A549 (cell line): ENCODE measurements at regions not wholly inside any gene's neighbourhood (a gene's known extent, or its start where the extent isn't known, plus 50 kb on each side); places are given as distances from the start of the nearest gene placed in this dataset.

Experiments
- ATAC-seq, 2 experiments: fragments of 200-7000 bp in 1 of 2; fragments of >200 bp in 1 of 2; cut with Nextera tagmentation in 1 of 2; cut with Tn5 transposase in 1 of 2; 3 replicates each; pipeline versions ENCODE4 v1.8.0 to v1.9.1; 2018 to 2020; ENCODE audit warnings: mild to moderate bottlenecking in 1 of 2, moderate library complexity in 1 of 2
- CTCF ChIA-PET: fragments of 300-600 bp; sonication (Branson Sonifier 250); formaldehyde crosslinking; extraction: SDS; loops from one replicate; lab custom pipeline; 2021; ENCODE audit warnings: antibody characterized with exemption, inconsistent platforms; lab: Yijun Ruan, JAX
- POLR2A ChIA-PET: fragments of 350-600 bp; formaldehyde crosslinking; extraction: SDS; loops from one replicate; lab custom pipeline; 2021; ENCODE audit warnings: antibody characterized with exemption, inconsistent platforms; lab: Yijun Ruan, JAX
- DNase-seq, 2 experiments: peaks; one replicate each; pipeline versions ENCODE4 v3.0.0 to v3.0.0-alpha.2; 2011 to 2016; ENCODE audit warnings: low read depth in 1 of 2, low spot score in 1 of 2
- FAIRE-seq: peaks from 2 replicates; lab custom pipeline; 2011; peaks lifted over from hg19 to GRCh38; lab: Jason Lieb, UNC
- H3K27ac ChIP-seq, 2 experiments: fragments of >200 bp; sonication (Bioruptor Twin); formaldehyde crosslinking; 3 replicates each; pipeline ENCODE4 v1.5.1; 2016 to 2017
- H3K4me1 ChIP-seq: fragments of >200 bp; sonication (Bioruptor Twin); formaldehyde crosslinking; 3 replicates; pipeline ENCODE4 v1.6.1; 2016
- H3K4me2 ChIP-seq: fragments of >200 bp; sonication (Bioruptor Twin); formaldehyde crosslinking; 3 replicates; pipeline ENCODE4 v1.6.1; 2016
- H3K4me3 ChIP-seq: fragments of >200 bp; sonication (Bioruptor Twin); formaldehyde crosslinking; 3 replicates; pipeline ENCODE4 v1.5.1; 2016
- H3K9me3 ChIP-seq: fragments of >200 bp; sonication (Bioruptor Twin); formaldehyde crosslinking; 3 replicates; pipeline ENCODE4 v1.6.1; 2016
- ATOH8 ChIP-seq: fragments of 250-450 bp; sonication (Bioruptor Pico); IDR thresholded peaks from 2 replicates; pipeline ENCODE4 v1.5.0; 2020; ENCODE audit warnings: low read depth, mild to moderate bottlenecking, moderate library complexity
- BCL3 ChIP-seq: fragments of >200 bp; sonication (Bioruptor Twin); formaldehyde crosslinking; IDR thresholded peaks from 3 replicates; pipeline ENCODE4 v1.6.1; 2016
- CBX2 ChIP-seq: fragments of 200-600 bp; sonication (generic); IDR thresholded peaks from 2 replicates; pipeline ENCODE4 v1.6.1; 2016; ENCODE audit warnings: low read depth, mild to moderate bottlenecking, borderline replicate concordance
- CEBPB ChIP-seq, 2 experiments: fragments of >200 bp in 1 of 2; sonication (Bioruptor Twin) in 1 of 2; formaldehyde crosslinking in 1 of 2; IDR thresholded peaks; 2 replicates each; pipeline ENCODE4 v1.6.1; 2012 to 2016
- CHD4 ChIP-seq: fragments of 200-600 bp; sonication (generic); IDR thresholded peaks from 2 replicates; pipeline ENCODE4 v1.6.1; 2016; ENCODE audit warnings: antibody characterized with exemption, mild to moderate bottlenecking, borderline replicate concordance
- CTCF ChIP-seq: fragments of >200 bp; sonication (Bioruptor Twin); formaldehyde crosslinking; IDR thresholded peaks from 3 replicates; pipeline ENCODE4 v1.5.1; 2016
- EHF ChIP-seq: fragments of 250-450 bp; sonication (Bioruptor Pico); IDR thresholded peaks from 2 replicates; pipeline ENCODE4 v1.5.0; 2020; ENCODE audit warnings: mild to moderate bottlenecking
- EHMT2 ChIP-seq: fragments of 200-600 bp; sonication (generic); IDR thresholded peaks from 2 replicates; pipeline ENCODE4 v1.6.1; 2016; ENCODE audit warnings: antibody characterized with exemption, low read depth, mild to moderate bottlenecking, moderate library complexity
- FOSL2 ChIP-seq, 2 experiments: fragments of 450-650 bp in 1 of 2; fragments of >200 bp in 1 of 2; sonication (Bioruptor Twin) in 1 of 2; formaldehyde crosslinking; IDR thresholded peaks; 2 replicates each; pipeline versions ENCODE4 v1.5.0 to v1.6.1; 2016 to 2020; ENCODE audit warnings: mild to moderate bottlenecking in 1 of 2, moderate library complexity in 1 of 2
- FOXS1 ChIP-seq: fragments of 250-450 bp; sonication (Bioruptor Pico); IDR thresholded peaks from 2 replicates; pipeline ENCODE4 v1.5.0; 2020; ENCODE audit warnings: mild to moderate bottlenecking, moderate library complexity
- GATA3 ChIP-seq: IDR thresholded peaks from 2 replicates; pipeline ENCODE4 v1.6.1; 2012; ENCODE audit warnings: borderline replicate concordance
- HES2 ChIP-seq: fragments of >200 bp; sonication (Bioruptor Twin); formaldehyde crosslinking; IDR thresholded peaks from 2 replicates; pipeline ENCODE4 v1.6.1; 2016
- HOXB13 ChIP-seq: fragments of 250-450 bp; sonication (Bioruptor Pico); IDR thresholded peaks from 2 replicates; pipeline ENCODE4 v1.5.0; 2020; ENCODE audit warnings: low read depth, mild to moderate bottlenecking, moderate library complexity
- HOXB5 ChIP-seq: fragments of 250-450 bp; sonication (Bioruptor Pico); IDR thresholded peaks from 2 replicates; pipeline ENCODE4 v1.5.0; 2020; ENCODE audit warnings: mild to moderate bottlenecking, moderate library complexity
- KDM1A ChIP-seq: fragments of 200-600 bp; sonication (generic); IDR thresholded peaks from 2 replicates; pipeline ENCODE4 v1.6.1; 2016; ENCODE audit warnings: low read depth, mild to moderate bottlenecking
- NPAS2 ChIP-seq: fragments of 250-450 bp; sonication (Bioruptor Pico); IDR thresholded peaks from 2 replicates; pipeline ENCODE4 v1.8.0; 2022; ENCODE audit warnings: mild to moderate bottlenecking, moderate library complexity, borderline replicate concordance
- NR3C1 ChIP-seq: fragments of >200 bp; sonication (Bioruptor Twin); formaldehyde crosslinking; IDR thresholded peaks from 3 replicates; pipeline ENCODE4 v1.6.1; 2017
- PHF8 ChIP-seq: fragments of 200-600 bp; sonication (generic); IDR thresholded peaks from 2 replicates; pipeline ENCODE4 v1.6.1; 2016; ENCODE audit warnings: low read depth, mild to moderate bottlenecking, antibody characterized with exemption, moderate library complexity, borderline replicate concordance
- RCOR1 ChIP-seq: fragments of 150-350 bp; IDR thresholded peaks from 2 replicates; pipeline ENCODE4 v1.6.1; 2014; ENCODE audit warnings: antibody characterized with exemption, low read length, low read depth
- RFX5 ChIP-seq: fragments of 450-650 bp; IDR thresholded peaks from 2 replicates; pipeline ENCODE4 v1.7.1; 2014; ENCODE audit warnings: antibody characterized with exemption, mild to moderate bottlenecking, moderate library complexity
- SMC3 ChIP-seq: fragments of >200 bp; sonication (Bioruptor Twin); formaldehyde crosslinking; IDR thresholded peaks from 3 replicates; pipeline ENCODE4 v1.6.1; 2018; ENCODE audit warnings: inconsistent platforms
- TP53 ChIP-seq: fragments of 250-450 bp; sonication (Bioruptor Pico); IDR thresholded peaks from 2 replicates; pipeline ENCODE4 v1.5.0; 2021; ENCODE audit warnings: mild to moderate bottlenecking, moderate library complexity
- USF2 ChIP-seq: fragments of 450-650 bp; IDR thresholded peaks from 2 replicates; pipeline ENCODE4 v1.6.1; 2014; ENCODE audit warnings: antibody characterized with exemption
- ZNF302 ChIP-seq: fragments of 250-450 bp; sonication (Bioruptor Pico); IDR thresholded peaks from 2 replicates; pipeline ENCODE4 v1.9.0; 2021; ENCODE audit warnings: inconsistent platforms, mild to moderate bottlenecking, moderate library complexity
- ZSCAN20 ChIP-seq: fragments of 250-450 bp; sonication (Bioruptor Pico); IDR thresholded peaks from 2 replicates; pipeline ENCODE4 v1.8.0; 2022; ENCODE audit warnings: mild to moderate bottlenecking, moderate library complexity
- WGBS: methylation state at CpG from one replicate; pipeline ENCODE4 v1.1.6; 2017; ENCODE audit errors: missing lambda C conversion rate; 5-methylcytosine and 5-hydroxymethylcytosine counted together

- CTCF ChIA-PET: no interaction called here
- Histone ChIP-seq H3K4me2 (no peak overlapping the region), H3K4me1 (peaks cover 26% of the 10 kb centered on the region), H3K9me3 (peaks cover 3% of the 10 kb centered on the region; the same call in 1 of the 3 replicates)
- FAIRE-seq: no peak
- no peak for ATAC-seq
- TF ChIP-seq HOXB5 (CRISPR knock-in tag): no peak
- TF ChIP-seq RCOR1: no peak
- TF ChIP-seq CHD4: no peak
- no peak for TF ChIP-seq USF2
- TF ChIP-seq HES2: no peak
- no peak for TF ChIP-seq TP53 (CRISPR knock-in tag)
- no peak for TF ChIP-seq ATOH8 (CRISPR knock-in tag)
- no peak for TF ChIP-seq EHF
- no peak for TF ChIP-seq CEBPB (IDR thresholded peaks at IDR 0.05)
- TF ChIP-seq EHMT2: no peak
- TF ChIP-seq KDM1A: no peak
- no peak for TF ChIP-seq GATA3
- TF ChIP-seq ZNF302: no peak
- TF ChIP-seq HOXB13 (CRISPR knock-in tag): no peak
- no peak for TF ChIP-seq NR3C1
- TF ChIP-seq, all 56 proteins: peak for 0
- Histone ChIP-seq H3K27ac (peak overlapping the region; percentile 36 to 62; a peak in 4 of 6 replicates), H3K4me3 (no peak overlapping the region)
- POLR2A ChIA-PET: no interaction called here
- 14% methylated on average over 2 of the region's 2 CpGs for WGBS
- no peak for DNase-seq
Observed at GRCh38 chr6:106736502-106736901, 107.1 kb downstream of the QRSL1 start.

- TF ChIP-seq RCOR1 (no peak), HOXB13 (CRISPR knock-in tag) (no peak), ZSCAN20 (CRISPR knock-in tag) (no peak), SMC3 (no peak), FOSL2 (IDR thresholded peaks at IDR 0.05) (no peak), FOSL2 (CRISPR knock-in tag; IDR thresholded peaks at IDR 0.05) (no peak), CBX2 (no peak), NPAS2 (CRISPR knock-in tag) (no peak)
- Histone ChIP-seq H3K9me3 (peaks cover 3% of the 10 kb centered on the region; the same call in 1 of the 3 replicates), H3K4me2 (no peak overlapping the region), H3K4me3 (no peak overlapping the region), H3K4me1 (peaks cover 33% of the 10 kb centered on the region), H3K27ac (peak overlapping the region in 1 of 2 experiments; percentile 62; a peak in 3 of 6 replicates)
- FAIRE-seq: no peak
- ChIA-PET CTCF (no interaction called here), POLR2A (interaction anchor here (0.6 kb wide), 1 partner anchor 231 kb away, joined by 3 read pairs; no protein-coding TSS in a partner anchor)
- DNase-seq: no peak
- ATAC-seq: no peak
Observed at GRCh38 chr6:106735828-106736227, 106.5 kb downstream of the QRSL1 start.

- no peak for TF ChIP-seq SMC3
- no peak for TF ChIP-seq CBX2
- TF ChIP-seq ZNF302: no peak
- no peak for TF ChIP-seq RFX5
- no peak for TF ChIP-seq BCL3
- no peak for TF ChIP-seq FOXS1 (CRISPR knock-in tag)
- TF ChIP-seq TP53 (CRISPR knock-in tag): no peak
- no peak for TF ChIP-seq PHF8
- TF ChIP-seq CTCF: no peak
- Histone ChIP-seq H3K4me3 (no peak overlapping the region), H3K4me2 (no peak overlapping the region), H3K9me3 (peaks cover 3% of the 10 kb centered on the region; the same call in 1 of the 3 replicates), H3K4me1 (peaks cover 36% of the 10 kb centered on the region), H3K27ac (peak overlapping the region in 1 of 2 experiments; percentile 28; a peak in 1 of 6 replicates)
- ChIA-PET CTCF (no interaction called here), POLR2A (no interaction called here)
- no peak for FAIRE-seq
- ATAC-seq: no peak
- DNase-seq: no peak
- WGBS: 41% methylated on average over 3 of the region's 3 CpGs
Observed at GRCh38 chr6:106735136-106735633, 105.8 kb downstream of the QRSL1 start.
